ENCODE measurements at regions not wholly inside any gene's neighbourhood (a gene's known extent, or its start where the extent isn't known, plus 50 kb on each side); places are given as distances from the start of the nearest gene placed in this dataset.

DNA sequence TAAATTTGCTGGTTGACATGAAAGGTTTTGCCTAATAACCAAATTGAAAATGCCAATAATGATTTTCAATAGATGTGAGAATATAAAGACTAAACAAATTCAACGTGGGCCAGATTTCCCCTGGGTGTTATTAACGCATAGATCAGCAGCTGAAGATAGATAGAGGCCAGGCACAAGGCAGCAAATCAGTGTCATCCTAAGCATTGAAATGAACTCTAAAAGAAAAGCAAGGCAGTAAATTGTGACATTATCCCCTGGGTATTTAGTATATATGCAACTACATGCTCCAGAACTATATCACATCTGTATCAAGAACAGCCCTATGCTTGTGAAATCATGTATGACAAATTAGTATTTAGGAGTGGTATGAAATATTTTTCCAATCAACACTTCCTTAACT, 167.1 kb upstream of the EPHA3 start:
- H3K4me1 ChIP-seq (ENCODE audit: insufficient read depth): no peaks in the 10 kb centered on the region
- H3K4me1 Mint-ChIP-seq: no peaks in the 10 kb centered on the region
- H3K4me3 Mint-ChIP-seq: no peak overlapping the region
- ATAC-seq (no peak), DNase-seq (ENCODE audit: low spot score) (no peak)
- no peaks in the 10 kb centered on the region for H3K27me3 Mint-ChIP-seq (ENCODE audit: insufficient read depth, low read depth, poor library complexity)
- H3K9me2 ChIP-seq (ENCODE audit: insufficient read depth): 0 out of 2 replicates have a peak, but pooled peaks cover 3% of the 10 kb centered on the region
- TF ChIP-seq, protein P1, sequence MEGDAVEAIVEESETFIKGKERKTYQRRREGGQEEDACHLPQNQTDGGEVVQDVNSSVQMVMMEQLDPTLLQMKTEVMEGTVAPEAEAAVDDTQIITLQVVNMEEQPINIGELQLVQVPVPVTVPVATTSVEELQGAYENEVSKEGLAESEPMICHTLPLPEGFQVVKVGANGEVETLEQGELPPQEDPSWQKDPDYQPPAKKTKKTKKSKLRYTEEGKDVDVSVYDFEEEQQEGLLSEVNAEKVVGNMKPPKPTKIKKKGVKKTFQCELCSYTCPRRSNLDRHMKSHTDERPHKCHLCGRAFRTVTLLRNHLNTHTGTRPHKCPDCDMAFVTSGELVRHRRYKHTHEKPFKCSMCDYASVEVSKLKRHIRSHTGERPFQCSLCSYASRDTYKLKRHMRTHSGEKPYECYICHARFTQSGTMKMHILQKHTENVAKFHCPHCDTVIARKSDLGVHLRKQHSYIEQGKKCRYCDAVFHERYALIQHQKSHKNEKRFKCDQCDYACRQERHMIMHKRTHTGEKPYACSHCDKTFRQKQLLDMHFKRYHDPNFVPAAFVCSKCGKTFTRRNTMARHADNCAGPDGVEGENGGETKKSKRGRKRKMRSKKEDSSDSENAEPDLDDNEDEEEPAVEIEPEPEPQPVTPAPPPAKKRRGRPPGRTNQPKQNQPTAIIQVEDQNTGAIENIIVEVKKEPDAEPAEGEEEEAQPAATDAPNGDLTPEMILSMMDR (conservative IDR thresholded peaks at IDR 0.05; ENCODE audit: low read depth in 2 of 2): no peak
- TF ChIP-seq STAT1 (IDR thresholded peaks at IDR 0.05; ENCODE audit: unreplicated experiment) (no peak), JUNB (IDR thresholded peaks at IDR 0.05; ENCODE audit: unreplicated experiment) (no peak), NANOG (IDR thresholded peaks at IDR 0.05; ENCODE audit: borderline replicate concordance) (no peak), CREB1 (CRISPR knock-in tag; IDR thresholded peaks at IDR 0.05; ENCODE audit: low read depth) (no peak), EZH2phosphoT487 (IDR thresholded peaks at IDR 0.05; ENCODE audit: unreplicated experiment) (no peak), EZH2 (IDR thresholded peaks at IDR 0.05; ENCODE audit: low read depth, unreplicated experiment) (no peak), ZNF331 (CRISPR knock-in tag; IDR thresholded peaks at IDR 0.05; ENCODE audit: low read depth) (no peak), ZNF114 (CRISPR knock-in tag; IDR thresholded peaks at IDR 0.05) (no peak), POLR2AphosphoS5 (IDR thresholded peaks at IDR 0.05; ENCODE audit: low read depth) (no peak)
- TF ChIP-seq, protein P2, sequence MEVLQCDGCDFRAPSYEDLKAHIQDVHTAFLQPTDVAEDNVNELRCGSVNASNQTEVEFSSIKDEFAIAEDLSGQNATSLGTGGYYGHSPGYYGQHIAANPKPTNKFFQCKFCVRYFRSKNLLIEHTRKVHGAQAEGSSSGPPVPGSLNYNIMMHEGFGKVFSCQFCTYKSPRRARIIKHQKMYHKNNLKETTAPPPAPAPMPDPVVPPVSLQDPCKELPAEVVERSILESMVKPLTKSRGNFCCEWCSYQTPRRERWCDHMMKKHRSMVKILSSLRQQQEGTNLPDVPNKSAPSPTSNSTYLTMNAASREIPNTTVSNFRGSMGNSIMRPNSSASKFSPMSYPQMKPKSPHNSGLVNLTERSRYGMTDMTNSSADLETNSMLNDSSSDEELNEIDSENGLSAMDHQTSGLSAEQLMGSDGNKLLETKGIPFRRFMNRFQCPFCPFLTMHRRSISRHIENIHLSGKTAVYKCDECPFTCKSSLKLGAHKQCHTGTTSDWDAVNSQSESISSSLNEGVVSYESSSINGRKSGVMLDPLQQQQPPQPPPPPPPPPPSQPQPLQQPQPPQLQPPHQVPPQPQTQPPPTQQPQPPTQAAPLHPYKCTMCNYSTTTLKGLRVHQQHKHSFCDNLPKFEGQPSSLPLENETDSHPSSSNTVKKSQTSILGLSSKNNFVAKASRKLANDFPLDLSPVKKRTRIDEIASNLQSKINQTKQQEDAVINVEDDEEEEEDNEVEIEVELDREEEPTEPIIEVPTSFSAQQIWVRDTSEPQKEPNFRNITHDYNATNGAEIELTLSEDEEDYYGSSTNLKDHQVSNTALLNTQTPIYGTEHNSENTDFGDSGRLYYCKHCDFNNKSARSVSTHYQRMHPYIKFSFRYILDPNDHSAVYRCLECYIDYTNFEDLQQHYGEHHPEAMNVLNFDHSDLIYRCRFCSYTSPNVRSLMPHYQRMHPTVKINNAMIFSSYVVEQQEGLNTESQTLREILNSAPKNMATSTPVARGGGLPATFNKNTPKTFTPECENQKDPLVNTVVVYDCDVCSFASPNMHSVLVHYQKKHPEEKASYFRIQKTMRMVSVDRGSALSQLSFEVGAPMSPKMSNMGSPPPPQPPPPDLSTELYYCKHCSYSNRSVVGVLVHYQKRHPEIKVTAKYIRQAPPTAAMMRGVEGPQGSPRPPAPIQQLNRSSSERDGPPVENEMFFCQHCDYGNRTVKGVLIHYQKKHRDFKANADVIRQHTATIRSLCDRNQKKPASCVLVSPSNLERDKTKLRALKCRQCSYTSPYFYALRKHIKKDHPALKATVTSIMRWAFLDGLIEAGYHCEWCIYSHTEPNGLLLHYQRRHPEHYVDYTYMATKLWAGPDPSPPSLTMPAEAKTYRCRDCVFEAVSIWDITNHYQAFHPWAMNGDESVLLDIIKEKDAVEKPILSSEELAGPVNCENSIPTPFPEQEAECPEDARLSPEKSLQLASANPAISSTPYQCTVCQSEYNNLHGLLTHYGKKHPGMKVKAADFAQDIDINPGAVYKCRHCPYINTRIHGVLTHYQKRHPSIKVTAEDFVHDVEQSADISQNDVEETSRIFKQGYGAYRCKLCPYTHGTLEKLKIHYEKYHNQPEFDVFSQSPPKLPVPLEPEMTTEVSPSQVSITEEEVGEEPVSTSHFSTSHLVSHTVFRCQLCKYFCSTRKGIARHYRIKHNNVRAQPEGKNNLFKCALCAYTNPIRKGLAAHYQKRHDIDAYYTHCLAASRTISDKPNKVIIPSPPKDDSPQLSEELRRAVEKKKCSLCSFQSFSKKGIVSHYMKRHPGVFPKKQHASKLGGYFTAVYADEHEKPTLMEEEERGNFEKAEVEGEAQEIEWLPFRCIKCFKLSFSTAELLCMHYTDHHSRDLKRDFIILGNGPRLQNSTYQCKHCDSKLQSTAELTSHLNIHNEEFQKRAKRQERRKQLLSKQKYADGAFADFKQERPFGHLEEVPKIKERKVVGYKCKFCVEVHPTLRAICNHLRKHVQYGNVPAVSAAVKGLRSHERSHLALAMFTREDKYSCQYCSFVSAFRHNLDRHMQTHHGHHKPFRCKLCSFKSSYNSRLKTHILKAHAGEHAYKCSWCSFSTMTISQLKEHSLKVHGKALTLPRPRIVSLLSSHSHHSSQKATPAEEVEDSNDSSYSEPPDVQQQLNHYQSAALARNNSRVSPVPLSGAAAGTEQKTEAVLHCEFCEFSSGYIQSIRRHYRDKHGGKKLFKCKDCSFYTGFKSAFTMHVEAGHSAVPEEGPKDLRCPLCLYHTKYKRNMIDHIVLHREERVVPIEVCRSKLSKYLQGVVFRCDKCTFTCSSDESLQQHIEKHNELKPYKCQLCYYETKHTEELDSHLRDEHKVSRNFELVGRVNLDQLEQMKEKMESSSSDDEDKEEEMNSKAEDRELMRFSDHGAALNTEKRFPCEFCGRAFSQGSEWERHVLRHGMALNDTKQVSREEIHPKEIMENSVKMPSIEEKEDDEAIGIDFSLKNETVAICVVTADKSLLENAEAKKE (CRISPR knock-in tag; IDR thresholded peaks at IDR 0.05): no peak
- TF ChIP-seq, protein P3, sequence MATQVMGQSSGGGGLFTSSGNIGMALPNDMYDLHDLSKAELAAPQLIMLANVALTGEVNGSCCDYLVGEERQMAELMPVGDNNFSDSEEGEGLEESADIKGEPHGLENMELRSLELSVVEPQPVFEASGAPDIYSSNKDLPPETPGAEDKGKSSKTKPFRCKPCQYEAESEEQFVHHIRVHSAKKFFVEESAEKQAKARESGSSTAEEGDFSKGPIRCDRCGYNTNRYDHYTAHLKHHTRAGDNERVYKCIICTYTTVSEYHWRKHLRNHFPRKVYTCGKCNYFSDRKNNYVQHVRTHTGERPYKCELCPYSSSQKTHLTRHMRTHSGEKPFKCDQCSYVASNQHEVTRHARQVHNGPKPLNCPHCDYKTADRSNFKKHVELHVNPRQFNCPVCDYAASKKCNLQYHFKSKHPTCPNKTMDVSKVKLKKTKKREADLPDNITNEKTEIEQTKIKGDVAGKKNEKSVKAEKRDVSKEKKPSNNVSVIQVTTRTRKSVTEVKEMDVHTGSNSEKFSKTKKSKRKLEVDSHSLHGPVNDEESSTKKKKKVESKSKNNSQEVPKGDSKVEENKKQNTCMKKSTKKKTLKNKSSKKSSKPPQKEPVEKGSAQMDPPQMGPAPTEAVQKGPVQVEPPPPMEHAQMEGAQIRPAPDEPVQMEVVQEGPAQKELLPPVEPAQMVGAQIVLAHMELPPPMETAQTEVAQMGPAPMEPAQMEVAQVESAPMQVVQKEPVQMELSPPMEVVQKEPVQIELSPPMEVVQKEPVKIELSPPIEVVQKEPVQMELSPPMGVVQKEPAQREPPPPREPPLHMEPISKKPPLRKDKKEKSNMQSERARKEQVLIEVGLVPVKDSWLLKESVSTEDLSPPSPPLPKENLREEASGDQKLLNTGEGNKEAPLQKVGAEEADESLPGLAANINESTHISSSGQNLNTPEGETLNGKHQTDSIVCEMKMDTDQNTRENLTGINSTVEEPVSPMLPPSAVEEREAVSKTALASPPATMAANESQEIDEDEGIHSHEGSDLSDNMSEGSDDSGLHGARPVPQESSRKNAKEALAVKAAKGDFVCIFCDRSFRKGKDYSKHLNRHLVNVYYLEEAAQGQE (IDR thresholded peaks at IDR 0.05; ENCODE audit: unreplicated experiment): no peak
- TF ChIP-seq, protein P4, sequence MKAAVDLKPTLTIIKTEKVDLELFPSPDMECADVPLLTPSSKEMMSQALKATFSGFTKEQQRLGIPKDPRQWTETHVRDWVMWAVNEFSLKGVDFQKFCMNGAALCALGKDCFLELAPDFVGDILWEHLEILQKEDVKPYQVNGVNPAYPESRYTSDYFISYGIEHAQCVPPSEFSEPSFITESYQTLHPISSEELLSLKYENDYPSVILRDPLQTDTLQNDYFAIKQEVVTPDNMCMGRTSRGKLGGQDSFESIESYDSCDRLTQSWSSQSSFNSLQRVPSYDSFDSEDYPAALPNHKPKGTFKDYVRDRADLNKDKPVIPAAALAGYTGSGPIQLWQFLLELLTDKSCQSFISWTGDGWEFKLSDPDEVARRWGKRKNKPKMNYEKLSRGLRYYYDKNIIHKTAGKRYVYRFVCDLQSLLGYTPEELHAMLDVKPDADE (IDR thresholded peaks at IDR 0.05): no peak
- no peaks in the 10 kb centered on the region for H4K20me1 ChIP-seq (replicated peaks; ENCODE audit: insufficient read depth)
- H3K4me2 ChIP-seq: no peak overlapping the region
- H3K4me3 ChIP-seq: no peak overlapping the region
- H3F3A ChIP-seq (replicated peaks; ENCODE audit: low read depth): no peaks in the 10 kb centered on the region
- H3K27ac ChIP-seq (ENCODE audit: low read depth): no peak overlapping the region
- no peak overlapping the region for H2AFZ ChIP-seq
- no peaks in the 10 kb centered on the region for H3K36me3 Mint-ChIP-seq (ENCODE audit: low read depth)
- no peaks in the 10 kb centered on the region for H3K9me3 Mint-ChIP-seq
- H3K27me3 ChIP-seq (ENCODE audit: insufficient read depth): no peaks in the 10 kb centered on the region
- H3K79me2 ChIP-seq (replicated peaks; ENCODE audit: insufficient read depth): no peaks in the 10 kb centered on the region
- H3K36me3 ChIP-seq (ENCODE audit: insufficient read depth): no peaks in the 10 kb centered on the region
- H3K27ac Mint-ChIP-seq: no peak overlapping the region

All from GM23338 (cell line).